IPS-18a (cell line): ENCODE measurements at regions not wholly inside any gene's neighbourhood (a gene's known extent, or its start where the extent isn't known, plus 50 kb on each side); places are given as distances from the start of the nearest gene placed in this dataset.
A peak's percentile ranks its signal among the peaks of the same experiment; 100 is the strongest.

Source experiments
- H3K27ac ChIP-seq: one replicate; pipeline ENCODE4 v1.5.1; 2013; ENCODE audit warnings: low read length
- H3K27me3 ChIP-seq: one replicate; pipeline ENCODE4 v1.6.1; 2013; ENCODE audit warnings: mild to moderate bottlenecking, low read length; ENCODE audit not compliant: control insufficient read depth, insufficient read depth
- H3K36me3 ChIP-seq: one replicate; pipeline ENCODE4 v1.6.1; 2013; ENCODE audit warnings: low read depth, low read length; ENCODE audit not compliant: control insufficient read depth
- H3K4me1 ChIP-seq: one replicate; pipeline ENCODE4 v1.6.1; 2013; ENCODE audit warnings: low read depth, low read length; ENCODE audit not compliant: control insufficient read depth
- H3K4me3 ChIP-seq: one replicate; pipeline ENCODE4 v1.5.1; 2013; ENCODE audit warnings: low read length
- H3K9ac ChIP-seq: one replicate; pipeline ENCODE4 v1.6.1; 2013; ENCODE audit warnings: mild to moderate bottlenecking, low read length, moderate library complexity
- H3K9me3 ChIP-seq: one replicate; pipeline ENCODE4 v1.6.1; 2013; ENCODE audit warnings: low read depth, low read length; ENCODE audit not compliant: control insufficient read depth

DNA sequence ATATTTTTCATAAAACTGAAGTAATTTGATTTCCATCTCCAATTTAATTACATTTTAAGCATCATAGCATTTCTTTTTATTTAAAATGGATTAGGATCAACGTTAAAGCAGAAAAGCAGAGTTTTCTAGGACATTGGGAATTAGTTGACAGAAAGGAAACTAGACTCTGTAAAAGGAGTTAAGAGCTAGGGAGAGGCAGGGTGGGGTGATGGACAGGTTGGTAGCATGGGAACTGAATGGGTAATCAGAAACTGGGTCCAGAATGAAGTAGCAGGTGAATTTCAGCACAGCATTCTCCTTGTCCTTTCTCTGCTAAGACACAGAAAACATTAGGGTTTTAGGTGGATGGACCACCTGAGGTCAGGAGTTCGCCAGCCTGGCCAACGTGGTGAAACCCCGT is 97.6 kb downstream of the ANAPC4 start:
- Histone ChIP-seq H3K36me3 (no peaks in the 10 kb centered on the region), H3K27me3 (no peaks in the 10 kb centered on the region), H3K27ac (no peak overlapping the region), H3K4me1 (no peaks in the 10 kb centered on the region), H3K9me3 (no peaks in the 10 kb centered on the region), H3K9ac (no peak overlapping the region), H3K4me3 (no peak overlapping the region)

DNA sequence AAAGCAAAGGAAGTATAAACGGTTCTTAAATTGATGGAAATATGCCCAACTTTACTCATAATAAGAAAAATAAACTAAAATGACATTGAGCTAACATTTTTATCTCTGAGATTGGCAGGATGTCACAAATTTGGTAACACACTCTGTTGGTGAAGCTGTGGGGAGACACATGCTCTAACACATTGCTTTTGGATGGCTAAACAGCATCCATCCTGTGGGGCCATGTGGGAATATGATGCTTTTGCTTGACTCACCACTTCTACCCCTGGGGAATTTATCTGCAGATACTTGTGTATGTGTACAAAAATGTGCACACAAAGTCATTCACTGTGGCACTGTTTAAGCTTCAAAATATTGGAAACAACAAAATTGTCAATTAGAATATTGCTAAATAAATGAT is 100.2 kb downstream of the ANAPC4 start:
- no peaks in the 10 kb centered on the region for H3K9me3 ChIP-seq
- no peak overlapping the region for H3K4me3 ChIP-seq
- no peak overlapping the region for H3K9ac ChIP-seq
- H3K27me3 ChIP-seq, result peaks cover 10% of the 10 kb centered on the region
- peaks cover 20% of the 10 kb centered on the region for H3K4me1 ChIP-seq
- no peak overlapping the region for H3K27ac ChIP-seq
- no peaks in the 10 kb centered on the region for H3K36me3 ChIP-seq

DNA sequence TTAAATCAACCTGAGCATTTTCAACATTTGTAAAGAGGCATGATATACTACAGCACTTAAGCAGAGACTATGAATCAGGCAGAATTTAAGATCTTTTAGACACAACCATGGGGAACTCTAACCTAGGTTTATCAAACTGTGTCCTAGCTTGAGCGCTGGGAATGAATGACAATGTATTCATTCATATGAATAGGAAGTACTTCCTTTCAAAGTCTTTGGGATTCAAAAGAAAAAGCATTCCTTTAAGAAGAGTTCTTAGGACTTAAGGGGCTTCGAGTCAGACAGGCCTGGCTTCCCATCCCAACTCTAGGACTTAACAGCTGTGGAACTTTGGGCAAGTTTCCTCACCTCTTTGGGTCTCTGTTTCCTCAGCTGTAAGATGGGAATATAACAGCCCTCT is 104.6 kb downstream of the ANAPC4 start:
- H3K27me3 ChIP-seq, result peaks cover 10% of the 10 kb centered on the region
- no peak overlapping the region for H3K27ac ChIP-seq
- H3K9ac ChIP-seq, result no peak overlapping the region
- no peaks in the 10 kb centered on the region for H3K9me3 ChIP-seq
- peaks cover 41% of the 10 kb centered on the region for H3K4me1 ChIP-seq
- peak overlapping the region; percentile 25 for H3K4me3 ChIP-seq
- H3K36me3 ChIP-seq, result no peaks in the 10 kb centered on the region

DNA sequence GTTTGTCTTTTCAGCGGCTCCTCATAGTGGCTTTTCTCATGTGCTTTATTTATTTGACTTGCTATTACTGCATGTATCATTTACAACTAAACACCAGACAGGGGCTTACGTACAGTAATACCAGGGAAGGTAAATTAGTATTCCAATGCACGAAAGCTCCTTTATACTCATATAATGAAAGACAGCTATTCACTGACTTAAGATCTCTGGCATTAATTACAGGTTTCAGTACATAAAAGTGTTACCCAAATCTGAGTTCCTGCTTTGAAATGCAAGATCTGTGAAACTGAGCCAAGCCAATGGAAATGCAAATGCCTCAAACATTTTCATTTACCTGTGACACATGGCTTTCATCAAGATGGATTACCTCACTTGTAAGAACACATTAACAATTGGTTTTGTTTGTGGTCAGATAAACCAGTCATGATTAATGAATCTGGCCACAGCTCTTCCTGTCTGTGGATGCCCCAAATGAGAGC is 107.2 kb downstream of the ANAPC4 start:
- H3K36me3 ChIP-seq, result no peaks in the 10 kb centered on the region
- H3K4me3 ChIP-seq, result no peak overlapping the region
- no peak overlapping the region for H3K9ac ChIP-seq
- peaks cover 4% of the 10 kb centered on the region for H3K9me3 ChIP-seq
- no peak overlapping the region for H3K27ac ChIP-seq
- H3K27me3 ChIP-seq, result peaks cover 10% of the 10 kb centered on the region
- H3K4me1 ChIP-seq, result peaks cover 41% of the 10 kb centered on the region

DNA sequence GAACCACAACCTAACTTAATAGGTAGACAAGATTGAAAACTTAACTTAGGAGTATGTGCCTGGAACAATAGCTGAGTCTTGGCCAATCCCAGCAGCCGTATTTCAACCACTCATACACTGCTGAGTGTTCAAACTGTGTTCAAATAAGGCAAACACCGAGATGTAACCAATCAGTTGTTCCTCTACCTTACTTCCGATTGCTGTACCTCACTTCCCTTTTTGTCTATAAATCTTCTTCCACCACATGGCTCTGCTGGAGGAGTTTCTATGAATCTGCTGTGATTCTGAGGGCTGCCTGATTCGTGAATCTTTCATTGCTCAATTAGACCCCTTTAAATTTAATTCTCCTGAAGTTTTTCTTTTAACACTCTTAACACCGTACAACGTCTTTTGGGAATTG is 108.0 kb downstream of the ANAPC4 start:
- H3K36me3 ChIP-seq, result no peaks in the 10 kb centered on the region
- H3K27ac ChIP-seq, result no peak overlapping the region
- no peak overlapping the region for H3K4me3 ChIP-seq
- peaks cover 41% of the 10 kb centered on the region for H3K4me1 ChIP-seq
- H3K9ac ChIP-seq, result no peak overlapping the region
- H3K27me3 ChIP-seq, result peaks cover 10% of the 10 kb centered on the region
- H3K9me3 ChIP-seq, result peaks cover 4% of the 10 kb centered on the region

DNA sequence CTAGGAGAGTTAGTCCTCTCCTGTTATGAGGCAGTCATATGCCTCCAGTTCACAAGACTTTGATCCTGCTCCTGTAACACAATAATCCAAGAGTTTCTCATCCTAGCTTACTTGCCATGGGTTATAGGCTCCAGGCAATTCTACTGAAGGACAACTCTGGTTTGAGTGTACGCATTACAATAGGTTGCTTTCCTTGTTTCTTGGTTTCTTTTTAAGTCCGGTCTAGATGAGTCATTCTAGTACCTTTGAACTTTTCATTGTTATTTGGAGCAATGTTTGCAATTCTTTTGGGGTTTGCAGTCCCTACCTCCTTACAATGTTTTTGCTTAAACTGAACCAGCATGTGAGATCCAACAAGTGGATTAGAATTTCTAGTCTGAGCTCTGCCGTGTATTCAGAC is 109.1 kb downstream of the ANAPC4 start:
- H3K4me3 ChIP-seq, result no peak overlapping the region
- peaks cover 4% of the 10 kb centered on the region for H3K9me3 ChIP-seq
- no peaks in the 10 kb centered on the region for H3K36me3 ChIP-seq
- H3K9ac ChIP-seq, result no peak overlapping the region
- H3K27ac ChIP-seq, result no peak overlapping the region
- H3K4me1 ChIP-seq, result peaks cover 31% of the 10 kb centered on the region
- no peaks in the 10 kb centered on the region for H3K27me3 ChIP-seq

DNA sequence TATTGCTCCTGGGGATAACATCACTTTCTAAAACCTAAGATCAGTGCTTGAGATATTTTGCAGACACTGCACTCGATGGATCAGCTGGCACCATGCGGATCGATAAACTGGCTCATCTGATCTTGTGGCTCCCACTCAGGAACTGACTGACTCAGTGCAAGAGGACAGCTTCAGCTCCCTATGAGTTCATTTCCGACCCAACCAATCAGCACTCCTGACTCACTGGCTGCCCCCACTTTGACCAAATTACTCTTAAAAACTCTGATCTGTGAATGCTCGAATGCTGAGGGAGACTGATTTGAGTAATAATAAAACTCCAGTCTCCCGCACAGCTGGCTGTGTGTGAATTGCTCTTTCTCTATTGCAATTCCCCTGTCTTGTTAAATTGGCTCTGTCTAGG is 110.1 kb downstream of the ANAPC4 start:
- H3K4me3 ChIP-seq, result no peak overlapping the region
- H3K9me3 ChIP-seq, result peaks cover 4% of the 10 kb centered on the region
- H3K36me3 ChIP-seq, result no peaks in the 10 kb centered on the region
- no peak overlapping the region for H3K27ac ChIP-seq
- no peaks in the 10 kb centered on the region for H3K27me3 ChIP-seq
- H3K4me1 ChIP-seq, result peaks cover 22% of the 10 kb centered on the region
- no peak overlapping the region for H3K9ac ChIP-seq

DNA sequence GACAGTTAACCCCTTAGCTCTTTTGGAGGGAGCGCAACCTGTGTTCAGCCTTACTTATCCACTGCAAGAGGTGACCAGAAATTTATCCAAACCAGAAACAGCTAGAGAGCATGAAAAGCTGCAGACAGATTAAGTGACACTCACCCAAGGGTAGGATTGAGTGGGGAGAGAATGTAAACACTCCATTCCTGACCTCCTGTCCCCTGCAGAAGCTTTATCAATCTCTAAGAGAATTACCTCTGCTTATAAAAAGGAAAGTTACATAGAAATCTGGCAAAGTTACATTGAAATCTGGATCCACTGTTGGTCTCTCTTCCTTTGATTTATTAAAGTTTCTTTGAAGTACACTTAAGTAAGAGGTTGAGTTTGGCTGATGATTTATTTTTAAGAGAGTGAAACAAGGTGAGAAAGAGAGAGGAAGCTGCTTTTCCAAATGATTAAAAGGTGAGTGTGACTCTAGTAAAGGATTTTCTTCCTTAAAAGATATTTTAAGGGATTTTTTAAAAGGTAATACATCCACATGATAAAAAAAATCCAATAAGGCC is 112.3 kb downstream of the ANAPC4 start:
- Histone ChIP-seq H3K4me1 (peaks cover 18% of the 10 kb centered on the region), H3K36me3 (no peaks in the 10 kb centered on the region), H3K9ac (no peak overlapping the region), H3K27me3 (no peaks in the 10 kb centered on the region), H3K9me3 (peaks cover 4% of the 10 kb centered on the region), H3K4me3 (no peak overlapping the region), H3K27ac (no peak overlapping the region)

DNA sequence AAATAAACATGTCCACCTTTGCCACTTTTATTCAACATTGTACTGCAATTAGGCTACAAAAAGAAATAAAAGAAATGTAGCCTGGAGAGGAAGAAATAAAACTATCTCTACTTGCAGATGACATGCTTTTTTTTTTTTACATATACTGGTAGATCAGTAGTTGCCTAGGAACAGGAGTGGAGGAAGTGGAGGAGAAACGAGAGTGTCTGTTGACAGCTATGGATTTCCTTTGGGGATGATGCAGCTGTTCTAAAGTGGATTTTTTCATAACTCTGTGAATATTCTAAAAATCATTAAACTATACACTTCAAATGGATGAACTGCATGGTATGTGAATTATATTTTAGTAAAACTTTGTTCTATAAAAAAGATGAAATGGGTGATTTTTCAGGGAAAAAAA is 116.4 kb downstream of the ANAPC4 start:
- Histone ChIP-seq H3K9me3 (no peaks in the 10 kb centered on the region), H3K27ac (no peak overlapping the region), H3K36me3 (no peaks in the 10 kb centered on the region), H3K9ac (no peak overlapping the region), H3K27me3 (no peaks in the 10 kb centered on the region), H3K4me3 (no peak overlapping the region), H3K4me1 (no peaks in the 10 kb centered on the region)

DNA sequence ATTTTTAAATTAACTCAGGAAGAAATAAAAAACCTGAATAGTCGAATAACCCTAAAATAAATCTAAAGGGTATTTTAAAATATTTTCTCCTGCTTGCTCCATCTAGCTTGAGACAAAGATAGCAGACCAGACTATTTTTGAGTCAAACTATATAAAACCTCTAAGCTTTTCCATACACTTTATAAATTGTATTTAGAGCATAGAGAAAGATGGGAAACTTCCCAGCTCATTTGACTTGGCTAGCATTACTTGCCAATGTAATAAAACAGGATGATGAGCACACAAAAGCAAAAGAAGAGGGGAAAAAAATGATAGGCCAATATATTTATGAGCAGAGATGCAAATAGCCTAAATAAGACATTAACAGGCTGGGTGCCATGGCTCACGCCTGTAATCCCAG is 117.1 kb downstream of the ANAPC4 start:
- Histone ChIP-seq H3K27ac (no peak overlapping the region), H3K4me1 (no peaks in the 10 kb centered on the region), H3K4me3 (no peak overlapping the region), H3K27me3 (no peaks in the 10 kb centered on the region), H3K9me3 (no peaks in the 10 kb centered on the region), H3K36me3 (no peaks in the 10 kb centered on the region), H3K9ac (no peak overlapping the region)

DNA sequence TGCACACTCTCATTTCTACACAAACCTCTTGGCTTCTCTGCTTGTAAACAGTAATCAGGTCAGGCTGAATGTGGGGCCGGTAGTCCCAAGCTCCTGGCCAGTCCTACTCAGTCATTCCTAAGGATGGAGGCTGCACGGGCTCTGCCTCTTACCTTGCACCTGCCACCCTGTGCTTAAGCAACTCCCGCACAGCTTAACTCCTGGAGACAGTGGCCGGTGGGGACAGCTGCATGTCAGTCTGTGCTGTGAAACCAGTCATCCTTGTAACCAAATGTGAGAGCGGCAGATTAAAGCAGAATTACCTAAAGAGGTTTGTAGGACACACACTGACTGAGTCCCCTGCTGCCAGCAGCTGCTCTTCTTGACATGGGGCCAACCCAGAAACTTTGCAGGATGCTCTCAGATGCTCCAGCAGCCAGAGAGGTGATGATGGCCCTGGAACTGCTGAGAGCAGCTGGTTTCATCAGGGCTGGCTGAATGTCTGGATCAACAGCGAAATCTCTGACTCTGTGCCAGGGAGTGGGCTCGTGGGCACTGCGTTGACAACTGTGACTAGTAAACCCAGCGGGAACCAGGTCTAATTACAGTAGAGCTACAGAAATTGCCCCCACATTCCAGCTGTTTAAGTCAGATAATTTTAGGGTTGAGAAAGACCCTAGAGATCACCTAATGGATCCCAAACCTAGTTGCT is 123.7 kb downstream of the ANAPC4 start:
- Histone ChIP-seq H3K27me3 (no peaks in the 10 kb centered on the region), H3K4me1 (no peaks in the 10 kb centered on the region), H3K27ac (no peak overlapping the region), H3K36me3 (no peaks in the 10 kb centered on the region), H3K4me3 (no peak overlapping the region), H3K9me3 (no peaks in the 10 kb centered on the region), H3K9ac (no peak overlapping the region)

DNA sequence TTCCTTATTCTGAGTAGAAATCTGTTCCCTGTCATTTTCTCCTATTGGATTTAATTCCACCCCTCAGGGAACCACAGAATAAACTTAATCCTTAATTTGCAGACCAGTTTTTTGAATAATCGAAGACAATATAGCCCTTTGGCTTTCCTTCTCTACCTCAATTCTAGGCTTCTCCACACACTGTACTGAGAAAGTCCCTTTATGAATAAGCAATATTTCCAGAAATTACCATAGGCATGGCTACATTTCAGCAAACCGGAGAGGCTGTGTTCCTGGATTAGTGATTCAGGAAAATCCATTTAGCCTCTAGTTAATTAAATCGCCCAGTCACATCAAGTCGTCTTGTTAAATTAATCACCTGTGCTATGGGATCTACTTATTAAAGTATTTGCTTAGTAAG is 125.1 kb downstream of the ANAPC4 start:
- no peaks in the 10 kb centered on the region for H3K36me3 ChIP-seq
- no peak overlapping the region for H3K4me3 ChIP-seq
- no peaks in the 10 kb centered on the region for H3K27me3 ChIP-seq
- H3K27ac ChIP-seq, result no peak overlapping the region
- H3K9me3 ChIP-seq, result no peaks in the 10 kb centered on the region
- no peaks in the 10 kb centered on the region for H3K4me1 ChIP-seq
- H3K9ac ChIP-seq, result no peak overlapping the region
